Loucy (cell line): ENCODE measurements at regions not wholly inside any gene's neighbourhood (a gene's known extent, or its start where the extent isn't known, plus 50 kb on each side); places are given as distances from the start of the nearest gene placed in this dataset.

ENCODE experiments used
- CTCF ChIP-seq: fragments of 200-600 bp; sonication (generic); conservative IDR thresholded peaks from 2 replicates; pipeline ENCODE4 v1.5.1; 2014; ENCODE audit warnings: mild to moderate bottlenecking, antibody characterized with exemption, low read length
- EZH2phosphoT487 ChIP-seq: fragments of 200-600 bp; IDR thresholded peaks from 2 replicates; pipeline ENCODE4 v1.6.1; 2018; ENCODE audit warnings: antibody characterized with exemption, mild to moderate bottlenecking, moderate library complexity, borderline replicate concordance

- TF ChIP-seq CTCF (no peak), EZH2phosphoT487 (no peak)
Observed at GRCh38 chr12:105523164-105524057, 192.9 kb downstream of the C12orf75 start.
